H1 (cell line): ENCODE measurements at regions not wholly inside any gene's neighbourhood (a gene's known extent, or its start where the extent isn't known, plus 50 kb on each side); places are given as distances from the start of the nearest gene placed in this dataset.

Experiments
- CBX8 ChIP-seq: fragments of 300-800, 300-1000 bp; sonication (generic); IDR thresholded peaks from 2 replicates; pipeline ENCODE4 v1.7.1; 2016; ENCODE audit warnings: low read depth, low read length, borderline replicate concordance
- CHD1 ChIP-seq: IDR thresholded peaks from 2 replicates; pipeline ENCODE4 v1.6.1; 2012; ENCODE audit warnings: low read depth, low read length, improper control_type of control experiment
- TF ChIP-seq, protein P1 (sequence below): fragments of 300-600 bp; sonication (generic); IDR thresholded peaks from 2 replicates; pipeline ENCODE4 v1.7.1; 2012; ENCODE audit warnings: low read length, moderate library complexity, mild to moderate bottlenecking, inconsistent platforms; ENCODE audit not compliant: insufficient replicate concordance
- TF ChIP-seq, protein P2 (sequence below): IDR thresholded peaks from 2 replicates; pipeline ENCODE4 v1.6.1; 2011; ENCODE audit warnings: low read depth, mild to moderate bottlenecking, low read length; ENCODE audit not compliant: insufficient read depth

DNA sequence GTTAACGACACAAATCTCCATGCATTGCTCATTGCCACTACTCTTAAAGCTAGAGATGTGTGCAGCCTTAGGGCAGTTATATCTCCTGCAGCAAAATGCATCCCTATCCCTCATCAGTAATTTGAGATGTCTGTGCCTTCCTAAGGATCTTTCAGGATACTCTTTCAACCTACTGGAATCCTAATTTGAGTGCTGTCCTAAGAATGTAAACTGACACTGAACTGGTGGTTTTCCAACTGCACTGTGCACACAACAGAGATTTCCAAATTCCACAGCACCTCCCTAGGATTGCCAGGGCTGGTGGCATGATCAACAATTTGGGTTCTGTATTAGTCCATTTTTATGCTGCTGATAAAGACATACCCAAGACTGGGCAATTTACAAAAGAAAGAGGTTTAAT, 193.9 kb downstream of the LTN1 start (continued):
- TF ChIP-seq, protein P1, sequence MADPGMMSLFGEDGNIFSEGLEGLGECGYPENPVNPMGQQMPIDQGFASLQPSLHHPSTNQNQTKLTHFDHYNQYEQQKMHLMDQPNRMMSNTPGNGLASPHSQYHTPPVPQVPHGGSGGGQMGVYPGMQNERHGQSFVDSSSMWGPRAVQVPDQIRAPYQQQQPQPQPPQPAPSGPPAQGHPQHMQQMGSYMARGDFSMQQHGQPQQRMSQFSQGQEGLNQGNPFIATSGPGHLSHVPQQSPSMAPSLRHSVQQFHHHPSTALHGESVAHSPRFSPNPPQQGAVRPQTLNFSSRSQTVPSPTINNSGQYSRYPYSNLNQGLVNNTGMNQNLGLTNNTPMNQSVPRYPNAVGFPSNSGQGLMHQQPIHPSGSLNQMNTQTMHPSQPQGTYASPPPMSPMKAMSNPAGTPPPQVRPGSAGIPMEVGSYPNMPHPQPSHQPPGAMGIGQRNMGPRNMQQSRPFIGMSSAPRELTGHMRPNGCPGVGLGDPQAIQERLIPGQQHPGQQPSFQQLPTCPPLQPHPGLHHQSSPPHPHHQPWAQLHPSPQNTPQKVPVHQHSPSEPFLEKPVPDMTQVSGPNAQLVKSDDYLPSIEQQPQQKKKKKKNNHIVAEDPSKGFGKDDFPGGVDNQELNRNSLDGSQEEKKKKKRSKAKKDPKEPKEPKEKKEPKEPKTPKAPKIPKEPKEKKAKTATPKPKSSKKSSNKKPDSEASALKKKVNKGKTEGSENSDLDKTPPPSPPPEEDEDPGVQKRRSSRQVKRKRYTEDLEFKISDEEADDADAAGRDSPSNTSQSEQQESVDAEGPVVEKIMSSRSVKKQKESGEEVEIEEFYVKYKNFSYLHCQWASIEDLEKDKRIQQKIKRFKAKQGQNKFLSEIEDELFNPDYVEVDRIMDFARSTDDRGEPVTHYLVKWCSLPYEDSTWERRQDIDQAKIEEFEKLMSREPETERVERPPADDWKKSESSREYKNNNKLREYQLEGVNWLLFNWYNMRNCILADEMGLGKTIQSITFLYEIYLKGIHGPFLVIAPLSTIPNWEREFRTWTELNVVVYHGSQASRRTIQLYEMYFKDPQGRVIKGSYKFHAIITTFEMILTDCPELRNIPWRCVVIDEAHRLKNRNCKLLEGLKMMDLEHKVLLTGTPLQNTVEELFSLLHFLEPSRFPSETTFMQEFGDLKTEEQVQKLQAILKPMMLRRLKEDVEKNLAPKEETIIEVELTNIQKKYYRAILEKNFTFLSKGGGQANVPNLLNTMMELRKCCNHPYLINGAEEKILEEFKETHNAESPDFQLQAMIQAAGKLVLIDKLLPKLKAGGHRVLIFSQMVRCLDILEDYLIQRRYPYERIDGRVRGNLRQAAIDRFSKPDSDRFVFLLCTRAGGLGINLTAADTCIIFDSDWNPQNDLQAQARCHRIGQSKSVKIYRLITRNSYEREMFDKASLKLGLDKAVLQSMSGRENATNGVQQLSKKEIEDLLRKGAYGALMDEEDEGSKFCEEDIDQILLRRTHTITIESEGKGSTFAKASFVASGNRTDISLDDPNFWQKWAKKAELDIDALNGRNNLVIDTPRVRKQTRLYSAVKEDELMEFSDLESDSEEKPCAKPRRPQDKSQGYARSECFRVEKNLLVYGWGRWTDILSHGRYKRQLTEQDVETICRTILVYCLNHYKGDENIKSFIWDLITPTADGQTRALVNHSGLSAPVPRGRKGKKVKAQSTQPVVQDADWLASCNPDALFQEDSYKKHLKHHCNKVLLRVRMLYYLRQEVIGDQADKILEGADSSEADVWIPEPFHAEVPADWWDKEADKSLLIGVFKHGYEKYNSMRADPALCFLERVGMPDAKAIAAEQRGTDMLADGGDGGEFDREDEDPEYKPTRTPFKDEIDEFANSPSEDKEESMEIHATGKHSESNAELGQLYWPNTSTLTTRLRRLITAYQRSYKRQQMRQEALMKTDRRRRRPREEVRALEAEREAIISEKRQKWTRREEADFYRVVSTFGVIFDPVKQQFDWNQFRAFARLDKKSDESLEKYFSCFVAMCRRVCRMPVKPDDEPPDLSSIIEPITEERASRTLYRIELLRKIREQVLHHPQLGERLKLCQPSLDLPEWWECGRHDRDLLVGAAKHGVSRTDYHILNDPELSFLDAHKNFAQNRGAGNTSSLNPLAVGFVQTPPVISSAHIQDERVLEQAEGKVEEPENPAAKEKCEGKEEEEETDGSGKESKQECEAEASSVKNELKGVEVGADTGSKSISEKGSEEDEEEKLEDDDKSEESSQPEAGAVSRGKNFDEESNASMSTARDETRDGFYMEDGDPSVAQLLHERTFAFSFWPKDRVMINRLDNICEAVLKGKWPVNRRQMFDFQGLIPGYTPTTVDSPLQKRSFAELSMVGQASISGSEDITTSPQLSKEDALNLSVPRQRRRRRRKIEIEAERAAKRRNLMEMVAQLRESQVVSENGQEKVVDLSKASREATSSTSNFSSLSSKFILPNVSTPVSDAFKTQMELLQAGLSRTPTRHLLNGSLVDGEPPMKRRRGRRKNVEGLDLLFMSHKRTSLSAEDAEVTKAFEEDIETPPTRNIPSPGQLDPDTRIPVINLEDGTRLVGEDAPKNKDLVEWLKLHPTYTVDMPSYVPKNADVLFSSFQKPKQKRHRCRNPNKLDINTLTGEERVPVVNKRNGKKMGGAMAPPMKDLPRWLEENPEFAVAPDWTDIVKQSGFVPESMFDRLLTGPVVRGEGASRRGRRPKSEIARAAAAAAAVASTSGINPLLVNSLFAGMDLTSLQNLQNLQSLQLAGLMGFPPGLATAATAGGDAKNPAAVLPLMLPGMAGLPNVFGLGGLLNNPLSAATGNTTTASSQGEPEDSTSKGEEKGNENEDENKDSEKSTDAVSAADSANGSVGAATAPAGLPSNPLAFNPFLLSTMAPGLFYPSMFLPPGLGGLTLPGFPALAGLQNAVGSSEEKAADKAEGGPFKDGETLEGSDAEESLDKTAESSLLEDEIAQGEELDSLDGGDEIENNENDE = no peak
- TF ChIP-seq CHD1 = no peak
- TF ChIP-seq, protein P2, sequence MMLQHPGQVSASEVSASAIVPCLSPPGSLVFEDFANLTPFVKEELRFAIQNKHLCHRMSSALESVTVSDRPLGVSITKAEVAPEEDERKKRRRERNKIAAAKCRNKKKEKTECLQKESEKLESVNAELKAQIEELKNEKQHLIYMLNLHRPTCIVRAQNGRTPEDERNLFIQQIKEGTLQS = no peak
- TF ChIP-seq CBX8 = no peak
